IPS-18a (cell line): ENCODE measurements at regions not wholly inside any gene's neighbourhood (a gene's known extent, or its start where the extent isn't known, plus 50 kb on each side); places are given as distances from the start of the nearest gene placed in this dataset.

Source experiments
- H3K27ac ChIP-seq: one replicate; pipeline ENCODE4 v1.5.1; 2013; ENCODE audit warnings: low read length
- H3K27me3 ChIP-seq: one replicate; pipeline ENCODE4 v1.6.1; 2013; ENCODE audit warnings: mild to moderate bottlenecking, low read length; ENCODE audit not compliant: control insufficient read depth, insufficient read depth
- H3K36me3 ChIP-seq: one replicate; pipeline ENCODE4 v1.6.1; 2013; ENCODE audit warnings: low read depth, low read length; ENCODE audit not compliant: control insufficient read depth
- H3K4me1 ChIP-seq: one replicate; pipeline ENCODE4 v1.6.1; 2013; ENCODE audit warnings: low read depth, low read length; ENCODE audit not compliant: control insufficient read depth
- H3K4me3 ChIP-seq: one replicate; pipeline ENCODE4 v1.5.1; 2013; ENCODE audit warnings: low read length
- H3K9ac ChIP-seq: one replicate; pipeline ENCODE4 v1.6.1; 2013; ENCODE audit warnings: mild to moderate bottlenecking, low read length, moderate library complexity
- H3K9me3 ChIP-seq: one replicate; pipeline ENCODE4 v1.6.1; 2013; ENCODE audit warnings: low read depth, low read length; ENCODE audit not compliant: control insufficient read depth

GRCh38 chr3:76724075-76724474, 315.8 kb upstream of the ROBO2 start:
- Histone ChIP-seq H3K4me1 (no peaks in the 10 kb centered on the region), H3K36me3 (no peaks in the 10 kb centered on the region), H3K9ac (no peak overlapping the region), H3K27ac (no peak overlapping the region), H3K27me3 (no peaks in the 10 kb centered on the region), H3K4me3 (no peak overlapping the region), H3K9me3 (no peaks in the 10 kb centered on the region)

- Histone ChIP-seq H3K9me3 (no peaks in the 10 kb centered on the region), H3K9ac (no peak overlapping the region)
Measured at GRCh38 chr3:76724706-76725105, 315.2 kb upstream of the ROBO2 start.

GRCh38 chr3:76726034-76726433, 313.9 kb upstream of the ROBO2 start:
- Histone ChIP-seq H3K4me1 (no peaks in the 10 kb centered on the region), H3K9me3 (no peaks in the 10 kb centered on the region), H3K9ac (no peak overlapping the region), H3K36me3 (no peaks in the 10 kb centered on the region), H3K4me3 (no peak overlapping the region), H3K27me3 (no peaks in the 10 kb centered on the region), H3K27ac (no peak overlapping the region)

More at GRCh38 chr3:76724706-76725105, 315.2 kb upstream of the ROBO2 start:
- H3K27me3 ChIP-seq: no peaks in the 10 kb centered on the region
- no peaks in the 10 kb centered on the region for H3K4me1 ChIP-seq
- no peak overlapping the region for H3K27ac ChIP-seq
- H3K4me3 ChIP-seq: no peak overlapping the region
- no peaks in the 10 kb centered on the region for H3K36me3 ChIP-seq

- H3K4me1 ChIP-seq: no peaks in the 10 kb centered on the region
- H3K27ac ChIP-seq: no peak overlapping the region
- H3K4me3 ChIP-seq: no peak overlapping the region
- H3K9me3 ChIP-seq: no peaks in the 10 kb centered on the region
- no peaks in the 10 kb centered on the region for H3K36me3 ChIP-seq
- H3K27me3 ChIP-seq: no peaks in the 10 kb centered on the region
- H3K9ac ChIP-seq: no peak overlapping the region
Measured at GRCh38 chr3:76728426-76728825, 311.5 kb upstream of the ROBO2 start.

GRCh38 chr3:76731471-76731870, 308.4 kb upstream of the ROBO2 start:
- no peaks in the 10 kb centered on the region for H3K36me3 ChIP-seq
- H3K27me3 ChIP-seq: no peaks in the 10 kb centered on the region
- H3K9me3 ChIP-seq: no peaks in the 10 kb centered on the region
- no peak overlapping the region for H3K4me3 ChIP-seq
- no peaks in the 10 kb centered on the region for H3K4me1 ChIP-seq
- H3K9ac ChIP-seq: no peak overlapping the region
- no peak overlapping the region for H3K27ac ChIP-seq

- Histone ChIP-seq H3K9me3 (no peaks in the 10 kb centered on the region), H3K27me3 (no peaks in the 10 kb centered on the region), H3K27ac (no peak overlapping the region), H3K4me3 (no peak overlapping the region), H3K4me1 (no peaks in the 10 kb centered on the region), H3K9ac (no peak overlapping the region), H3K36me3 (no peaks in the 10 kb centered on the region)
Measured at GRCh38 chr3:76733073-76733759, 306.7 kb upstream of the ROBO2 start.

GRCh38 chr3:76735152-76735551, 304.7 kb upstream of the ROBO2 start:
- Histone ChIP-seq H3K27ac (no peak overlapping the region), H3K36me3 (no peaks in the 10 kb centered on the region), H3K9me3 (no peaks in the 10 kb centered on the region), H3K4me1 (no peaks in the 10 kb centered on the region), H3K9ac (no peak overlapping the region), H3K27me3 (no peaks in the 10 kb centered on the region), H3K4me3 (no peak overlapping the region)

GRCh38 chr3:76753599-76753998, 286.3 kb upstream of the ROBO2 start:
- Histone ChIP-seq H3K9me3 (no peaks in the 10 kb centered on the region), H3K9ac (no peak overlapping the region), H3K36me3 (no peaks in the 10 kb centered on the region), H3K4me3 (no peak overlapping the region), H3K27ac (no peak overlapping the region), H3K27me3 (no peaks in the 10 kb centered on the region), H3K4me1 (no peaks in the 10 kb centered on the region)

- Histone ChIP-seq H3K27me3 (no peaks in the 10 kb centered on the region), H3K4me3 (no peak overlapping the region), H3K9me3 (no peaks in the 10 kb centered on the region), H3K9ac (no peak overlapping the region), H3K4me1 (no peaks in the 10 kb centered on the region), H3K27ac (no peak overlapping the region), H3K36me3 (no peaks in the 10 kb centered on the region)
Measured at GRCh38 chr3:76754247-76754646, 285.7 kb upstream of the ROBO2 start.

- no peaks in the 10 kb centered on the region for H3K4me1 ChIP-seq
- H3K9ac ChIP-seq: no peak overlapping the region
- no peaks in the 10 kb centered on the region for H3K9me3 ChIP-seq
- no peak overlapping the region for H3K4me3 ChIP-seq
- no peak overlapping the region for H3K27ac ChIP-seq
- H3K27me3 ChIP-seq: no peaks in the 10 kb centered on the region
- no peaks in the 10 kb centered on the region for H3K36me3 ChIP-seq
Measured at GRCh38 chr3:76756577-76756976, 283.3 kb upstream of the ROBO2 start.

- H3K4me1 ChIP-seq: no peaks in the 10 kb centered on the region
- no peaks in the 10 kb centered on the region for H3K36me3 ChIP-seq
- H3K4me3 ChIP-seq: no peak overlapping the region
- no peak overlapping the region for H3K27ac ChIP-seq
- no peak overlapping the region for H3K9ac ChIP-seq
- H3K27me3 ChIP-seq: no peaks in the 10 kb centered on the region
- no peaks in the 10 kb centered on the region for H3K9me3 ChIP-seq
Measured at GRCh38 chr3:76760336-76760735, 279.6 kb upstream of the ROBO2 start.

GRCh38 chr3:76765511-76765910, 274.4 kb upstream of the ROBO2 start:
- Histone ChIP-seq H3K4me1 (no peaks in the 10 kb centered on the region), H3K9ac (no peak overlapping the region), H3K36me3 (no peaks in the 10 kb centered on the region), H3K27me3 (no peaks in the 10 kb centered on the region), H3K9me3 (no peaks in the 10 kb centered on the region), H3K27ac (no peak overlapping the region), H3K4me3 (no peak overlapping the region)
